NCI-H187 treated with DMSO at 0.1 percent for 48 hours (cell line): ENCODE measurements at regions not wholly inside any gene's neighbourhood (a gene's known extent, or its start where the extent isn't known, plus 50 kb on each side); places are given as distances from the start of the nearest gene placed in this dataset.
"Not testable (repeated sequence)": the region's sequence is repeated elsewhere in the genome, so short reads cannot be mapped to it uniquely, and the experiment has no call there.

Experiments used
- DNase-seq: peaks from one replicate; lab custom pipeline; 2025; lab: John Stamatoyannopoulos, UW

GRCh38 chr18:39302481-39302880 is 1736.9 kb upstream of the CELF4 start:
- DNase-seq: no peak

- DNase-seq: no peak
Measured at GRCh38 chr18:39299152-39299551, 1733.6 kb upstream of the CELF4 start.

- no peak for DNase-seq
Measured at GRCh38 chr18:39297225-39297624, 1731.6 kb upstream of the CELF4 start.

- no peak for DNase-seq
Measured at GRCh38 chr18:39296293-39296888, 1730.8 kb upstream of the CELF4 start.

GRCh38 chr18:39276764-39277163 is 1711.2 kb upstream of the CELF4 start:
- DNase-seq: no peak

GRCh38 chr18:39274535-39274934 is 1708.9 kb upstream of the CELF4 start:
- DNase-seq: no peak

GRCh38 chr18:39272230-39272629 is 1706.6 kb upstream of the CELF4 start:
- DNase-seq: no peak

GRCh38 chr18:39271654-39272053 is 1706.1 kb upstream of the CELF4 start:
- no peak for DNase-seq

GRCh38 chr18:39260565-39260964 is 1695.0 kb upstream of the CELF4 start:
- no peak for DNase-seq

GRCh38 chr18:39259736-39260135 is 1694.1 kb upstream of the CELF4 start:
- DNase-seq: no peak

GRCh38 chr18:39244242-39244641 is 1678.6 kb upstream of the CELF4 start:
- DNase-seq: no peak

GRCh38 chr18:39241534-39241933 is 1675.9 kb upstream of the CELF4 start:
- no peak for DNase-seq

- no peak for DNase-seq
Measured at GRCh38 chr18:39238981-39239660, 1673.5 kb upstream of the CELF4 start.

- DNase-seq: no peak
Measured at GRCh38 chr18:39235118-39235719, 1669.6 kb upstream of the CELF4 start.

GRCh38 chr18:39232937-39233336 is 1667.3 kb upstream of the CELF4 start:
- DNase-seq: no peak

GRCh38 chr18:39232490-39232889 is 1666.9 kb upstream of the CELF4 start:
- DNase-seq: no peak

GRCh38 chr18:39230086-39230803 is 1664.6 kb upstream of the CELF4 start:
- no peak for DNase-seq

GRCh38 chr18:39227769-39228168 is 1662.2 kb upstream of the CELF4 start:
- DNase-seq: not testable (repeated sequence)

- DNase-seq: no peak
Measured at GRCh38 chr18:39225373-39225772, 1659.8 kb upstream of the CELF4 start.

- no peak for DNase-seq
Measured at GRCh38 chr18:39223283-39223682, 1657.7 kb upstream of the CELF4 start.

GRCh38 chr18:39215920-39216319 is 1650.3 kb upstream of the CELF4 start:
- no peak for DNase-seq

- DNase-seq: no peak
Measured at GRCh38 chr18:39211461-39211860, 1645.9 kb upstream of the CELF4 start.

- no peak for DNase-seq
Measured at GRCh38 chr18:39209173-39209572, 1643.6 kb upstream of the CELF4 start.
